ENCODE measurements at regions not wholly inside any gene's neighbourhood (a gene's known extent, or its start where the extent isn't known, plus 50 kb on each side); places are given as distances from the start of the nearest gene placed in this dataset.

DNA sequence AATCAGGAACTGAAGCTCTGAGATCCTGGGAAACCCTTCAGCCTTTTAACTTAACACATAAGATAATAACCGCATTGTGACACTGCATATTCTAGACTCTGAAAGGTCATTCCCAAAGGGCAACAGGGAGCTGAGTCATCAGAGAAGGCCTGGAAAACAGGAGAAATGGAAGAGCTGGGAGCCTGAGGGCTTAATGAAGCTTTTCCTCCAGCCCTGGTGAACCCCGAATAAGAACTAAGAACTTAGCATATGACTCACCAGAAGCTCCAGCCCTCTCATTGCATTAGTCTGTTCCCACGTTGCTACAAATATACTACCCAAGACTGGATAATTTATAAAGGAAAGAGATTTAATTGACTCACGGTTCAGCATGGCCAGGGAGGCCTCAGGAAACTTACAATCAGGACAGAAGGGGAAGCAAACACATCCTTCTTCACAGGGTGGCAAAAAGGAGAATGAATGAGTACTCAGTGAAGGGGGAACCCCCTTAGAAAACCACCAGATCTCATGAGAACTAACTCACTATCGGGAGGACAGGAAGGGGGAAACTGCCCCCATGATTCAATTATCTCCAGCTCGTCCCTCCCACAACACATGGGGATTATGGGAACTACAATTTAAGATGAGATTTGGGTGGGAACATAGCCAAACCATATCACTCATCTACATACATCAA, 648.5 kb downstream of the TFAP2A start:
- TF ChIP-seq POLR2AphosphoS5 (IDR thresholded peaks at IDR 0.05; ENCODE audit: low read depth, low read length) (no peak), CTCF (IDR thresholded peaks at IDR 0.05) (no peak), SIN3A (IDR thresholded peaks at IDR 0.05; ENCODE audit: borderline replicate concordance, insufficient read depth, low read depth, low read length) (no peak)
- TF ChIP-seq, protein P1, sequence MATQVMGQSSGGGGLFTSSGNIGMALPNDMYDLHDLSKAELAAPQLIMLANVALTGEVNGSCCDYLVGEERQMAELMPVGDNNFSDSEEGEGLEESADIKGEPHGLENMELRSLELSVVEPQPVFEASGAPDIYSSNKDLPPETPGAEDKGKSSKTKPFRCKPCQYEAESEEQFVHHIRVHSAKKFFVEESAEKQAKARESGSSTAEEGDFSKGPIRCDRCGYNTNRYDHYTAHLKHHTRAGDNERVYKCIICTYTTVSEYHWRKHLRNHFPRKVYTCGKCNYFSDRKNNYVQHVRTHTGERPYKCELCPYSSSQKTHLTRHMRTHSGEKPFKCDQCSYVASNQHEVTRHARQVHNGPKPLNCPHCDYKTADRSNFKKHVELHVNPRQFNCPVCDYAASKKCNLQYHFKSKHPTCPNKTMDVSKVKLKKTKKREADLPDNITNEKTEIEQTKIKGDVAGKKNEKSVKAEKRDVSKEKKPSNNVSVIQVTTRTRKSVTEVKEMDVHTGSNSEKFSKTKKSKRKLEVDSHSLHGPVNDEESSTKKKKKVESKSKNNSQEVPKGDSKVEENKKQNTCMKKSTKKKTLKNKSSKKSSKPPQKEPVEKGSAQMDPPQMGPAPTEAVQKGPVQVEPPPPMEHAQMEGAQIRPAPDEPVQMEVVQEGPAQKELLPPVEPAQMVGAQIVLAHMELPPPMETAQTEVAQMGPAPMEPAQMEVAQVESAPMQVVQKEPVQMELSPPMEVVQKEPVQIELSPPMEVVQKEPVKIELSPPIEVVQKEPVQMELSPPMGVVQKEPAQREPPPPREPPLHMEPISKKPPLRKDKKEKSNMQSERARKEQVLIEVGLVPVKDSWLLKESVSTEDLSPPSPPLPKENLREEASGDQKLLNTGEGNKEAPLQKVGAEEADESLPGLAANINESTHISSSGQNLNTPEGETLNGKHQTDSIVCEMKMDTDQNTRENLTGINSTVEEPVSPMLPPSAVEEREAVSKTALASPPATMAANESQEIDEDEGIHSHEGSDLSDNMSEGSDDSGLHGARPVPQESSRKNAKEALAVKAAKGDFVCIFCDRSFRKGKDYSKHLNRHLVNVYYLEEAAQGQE (IDR thresholded peaks at IDR 0.05; ENCODE audit: insufficient read depth in 1 of 2, low read depth in 2 of 2, low read length in 1 of 2): no peak

Measured in Panc1 (cell line).